IMR-90 (cell line): ENCODE measurements at regions not wholly inside any gene's neighbourhood (a gene's known extent, or its start where the extent isn't known, plus 50 kb on each side); places are given as distances from the start of the nearest gene placed in this dataset.

ENCODE experiments used
- ATAC-seq: fragments of 200-7000 bp; cut with Tn5 transposase; 2 replicates; pipeline ENCODE4 v1.9.1; 2020; ENCODE audit warnings: low read depth, mild to moderate bottlenecking, moderate library complexity
- BruUV-seq: library from RNA; stranded (reverse); fragments of 400-500 nt; replicated peaks from 2 replicates; lab custom pipeline; 2021; lab: Mats Ljungman, UMichigan
- CTCF ChIA-PET: fragments of 300-600 bp; formaldehyde crosslinking; extraction: SDS; loops from one replicate; lab custom pipeline; 2021; ENCODE audit warnings: antibody characterized with exemption; lab: Yijun Ruan, JAX
- POLR2A ChIA-PET: fragments of 300-600 bp; sonication (Branson Sonifier 250); formaldehyde crosslinking; loops from one replicate; lab custom pipeline; 2022; ENCODE audit warnings: antibody characterized with exemption; ENCODE audit not compliant: unreplicated experiment; lab: Charles Lee
- DNase-seq: peaks from one replicate; pipeline ENCODE4 v3.0.0; 2013
- H2AFZ ChIP-seq: replicated peaks from 2 replicates; pipeline ENCODE3; 2013; ENCODE audit warnings: low read length, mild to moderate bottlenecking; ENCODE audit not compliant: poor library complexity
- H2AK5ac ChIP-seq: 2 replicates; pipeline ENCODE4 v1.6.1; 2013; ENCODE audit warnings: low read depth, low read length, inconsistent platforms
- H2AK9ac ChIP-seq: replicated peaks from 2 replicates; pipeline ENCODE3; 2013; ENCODE audit warnings: mild to moderate bottlenecking, low read depth, low read length, moderate library complexity; ENCODE audit not compliant: poor library complexity
- H2BK120ac ChIP-seq: 2 replicates; pipeline ENCODE4 v1.6.1; 2013; ENCODE audit warnings: low read depth, low read length, inconsistent platforms
- H2BK15ac ChIP-seq: 3 replicates; pipeline ENCODE4 v1.6.1; 2013; ENCODE audit warnings: low read depth, low read length, inconsistent platforms
- H2BK20ac ChIP-seq: 2 replicates; pipeline ENCODE4 v1.6.1; 2013; ENCODE audit warnings: low read depth, mild to moderate bottlenecking, inconsistent platforms, low read length, moderate library complexity
- H2BK5ac ChIP-seq: 2 replicates; pipeline ENCODE4 v1.6.1; 2013; ENCODE audit warnings: mild to moderate bottlenecking, low read depth, low read length, inconsistent platforms; ENCODE audit not compliant: poor library complexity, severe bottlenecking
- H3K14ac ChIP-seq: replicated peaks from 2 replicates; pipeline ENCODE4 v1.6.1; 2013; ENCODE audit warnings: low read depth, low read length, inconsistent platforms
- H3K18ac ChIP-seq: 2 replicates; pipeline ENCODE4 v1.6.1; 2013; ENCODE audit warnings: low read depth, low read length, control low read depth
- H3K23ac ChIP-seq: 2 replicates; pipeline ENCODE4 v1.6.1; 2013; ENCODE audit warnings: low read depth, low read length, inconsistent platforms
- H3K27ac ChIP-seq: 2 replicates; pipeline ENCODE4 v1.5.1; 2013; ENCODE audit warnings: mild to moderate bottlenecking, control low read depth, low read length; ENCODE audit not compliant: insufficient read depth
- H3K27me3 ChIP-seq: 2 replicates; pipeline ENCODE4 v1.6.1; 2013; ENCODE audit warnings: low read length; ENCODE audit not compliant: control insufficient read depth, insufficient read depth
- H3K36me3 ChIP-seq: 2 replicates; pipeline ENCODE4 v1.6.1; 2013; ENCODE audit warnings: low read length, mixed read lengths; ENCODE audit not compliant: control insufficient read depth, insufficient read depth
- H3K4ac ChIP-seq: 2 replicates; pipeline ENCODE4 v1.6.1; 2013; ENCODE audit warnings: low read depth, low read length, inconsistent platforms
- H3K4me1 ChIP-seq: 2 replicates; pipeline ENCODE4 v1.6.1; 2013; ENCODE audit warnings: low read length, mixed read lengths; ENCODE audit not compliant: control insufficient read depth, insufficient read depth
- H3K4me2 ChIP-seq: 2 replicates; pipeline ENCODE4 v1.6.1; 2013; ENCODE audit warnings: low read depth, mild to moderate bottlenecking, control low read depth, low read length, moderate library complexity
- H3K4me3 ChIP-seq: 2 replicates; pipeline ENCODE4 v1.5.1; 2013; ENCODE audit warnings: low read depth, mild to moderate bottlenecking, control low read depth, low read length, moderate library complexity; ENCODE audit not compliant: insufficient read depth
- H3K56ac ChIP-seq: 2 replicates; pipeline ENCODE4 v1.6.1; 2013; ENCODE audit warnings: low read length, inconsistent platforms; ENCODE audit not compliant: insufficient read depth; ENCODE audit errors: extremely low read depth
- H3K79me1 ChIP-seq, 2 experiments: 2 replicates each; pipeline ENCODE4 v1.6.1; 2013; ENCODE audit warnings: low read length in 2 of 2, inconsistent platforms in 1 of 2, low read depth in 1 of 2
- H3K9ac ChIP-seq: 2 replicates; pipeline ENCODE4 v1.6.1; 2013; ENCODE audit warnings: low read depth, low read length, control low read depth
- H3K9me1 ChIP-seq: 2 replicates; pipeline ENCODE4 v1.6.1; 2013; ENCODE audit warnings: low read length, inconsistent platforms; ENCODE audit not compliant: insufficient read depth
- H3K9me3 ChIP-seq: 2 replicates; pipeline ENCODE4 v1.6.1; 2013; ENCODE audit warnings: low read length; ENCODE audit not compliant: control insufficient read depth, insufficient read depth
- H4K20me1 ChIP-seq: 2 replicates; pipeline ENCODE4 v1.6.1; 2013; ENCODE audit warnings: low read length, inconsistent platforms; ENCODE audit not compliant: insufficient read depth
- H4K5ac ChIP-seq: 2 replicates; pipeline ENCODE4 v1.6.1; 2013; ENCODE audit warnings: mild to moderate bottlenecking, low read depth, low read length, control low read depth
- H4K8ac ChIP-seq, 2 experiments: 2 replicates each; pipeline ENCODE4 v1.6.1; 2013; ENCODE audit warnings: low read depth in 2 of 2, low read length in 2 of 2, control low read depth in 1 of 2, inconsistent platforms in 1 of 2
- H4K91ac ChIP-seq: 2 replicates; pipeline ENCODE4 v1.6.1; 2013; ENCODE audit warnings: low read depth, low read length, inconsistent platforms; ENCODE audit not compliant: insufficient read depth
- CEBPB ChIP-seq: IDR thresholded peaks from 2 replicates; pipeline ENCODE4 v1.6.1; 2012; ENCODE audit warnings: low read depth, low read length, improper control_type of control experiment
- CHD1 ChIP-seq: IDR thresholded peaks from 2 replicates; pipeline ENCODE4 v1.6.1; 2012; ENCODE audit warnings: low read depth, low read length, improper control_type of control experiment
- FOS ChIP-seq: fragments of 150-350 bp; IDR thresholded peaks from 2 replicates; pipeline ENCODE4 v1.6.1; 2016; ENCODE audit warnings: low read depth, low read length
- MAFK ChIP-seq: IDR thresholded peaks from 2 replicates; pipeline ENCODE4 v1.6.1; 2012; ENCODE audit warnings: low read depth, low read length, improper control_type of control experiment
- MAZ ChIP-seq: IDR thresholded peaks from 2 replicates; pipeline ENCODE4 v1.6.1; 2012; ENCODE audit warnings: low read depth, mild to moderate bottlenecking, low read length, improper control_type of control experiment, moderate library complexity, borderline replicate concordance
- MXI1 ChIP-seq: IDR thresholded peaks from 2 replicates; pipeline ENCODE4 v1.6.1; 2012; ENCODE audit warnings: low read depth, mild to moderate bottlenecking, low read length, moderate library complexity, borderline replicate concordance
- NFE2L2 ChIP-seq: fragments of 150-350 bp; IDR thresholded peaks from 2 replicates; pipeline ENCODE4 v1.6.1; 2016; ENCODE audit warnings: low read depth, mild to moderate bottlenecking, low read length
- POLR2A ChIP-seq: IDR thresholded peaks from 2 replicates; pipeline ENCODE4 v1.6.1; 2012; ENCODE audit warnings: mild to moderate bottlenecking, low read depth, low read length
- SMC3 ChIP-seq: fragments of 150-350 bp; IDR thresholded peaks from 2 replicates; pipeline ENCODE4 v1.6.1; 2016; ENCODE audit warnings: low read depth, mild to moderate bottlenecking, antibody characterized with exemption, low read length, moderate library complexity
- WGBS, 2 experiments: methylation state at CpG; one replicate each; pipeline versions ENCODE4 v1.1.5 to v1.1.7; 2013; ENCODE audit warnings: missing lambda C conversion rate in 2 of 2; ENCODE audit not compliant: insufficient read length in 1 of 2; ENCODE audit errors: extremely low coverage in 2 of 2; 5-methylcytosine and 5-hydroxymethylcytosine counted together
- dilution Hi-C: fragments of 300-500 bp; cut with HindIII; formaldehyde crosslinking; loops from one replicate; pipeline ENCODE4 v1.14.3; 2018; ENCODE audit warnings: low sequenced_read_pairs; ENCODE audit not compliant: unreplicated experiment
- in situ Hi-C: fragments of 300-500 bp; cut with MboI; formaldehyde crosslinking; loops from 3 replicates; pipeline ENCODE4 v1.14.3; 2019; ENCODE audit warnings: low sequenced_read_pairs, inconsistent platforms, mixed read lengths
- intact Hi-C: fragments of 100-400 bp; cut with micrococcal nuclease; formaldehyde crosslinking; loops from 2 replicates; pipeline ENCODE4 v1.10.0; 2022
- TF ChIP-seq, protein P1 (sequence below): conservative IDR thresholded peaks from 2 replicates; pipeline ENCODE4 v1.5.1; 2012; ENCODE audit warnings: mild to moderate bottlenecking, low read depth, low read length, improper control_type of control experiment
- TF ChIP-seq, protein P2 (sequence below): fragments of 150-350 bp; IDR thresholded peaks from 2 replicates; pipeline ENCODE4 v1.6.1; 2016; ENCODE audit warnings: low read depth, mild to moderate bottlenecking, low read length, moderate library complexity, borderline replicate concordance

DNA sequence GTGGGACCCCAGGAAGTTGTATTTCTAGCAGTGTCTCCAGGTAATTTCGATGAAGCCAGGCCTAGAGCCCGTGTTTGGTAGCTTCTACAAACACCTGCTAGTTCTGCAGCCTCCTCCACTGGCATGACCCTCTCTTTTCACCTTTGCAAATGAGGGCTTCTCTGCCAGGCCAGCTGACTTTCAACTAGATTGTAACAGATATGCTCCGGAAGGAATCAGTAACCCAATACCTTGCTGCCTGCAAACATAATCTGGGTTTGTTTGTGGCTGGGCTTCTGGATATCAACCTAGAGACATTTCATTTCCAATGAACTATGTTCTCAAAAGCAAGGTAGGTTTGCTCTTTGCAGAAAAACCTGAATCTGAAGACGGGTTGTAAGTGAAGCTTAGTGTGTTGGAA, 354.8 kb downstream of the DMRT2 start:
- Histone ChIP-seq H3K56ac (no peak overlapping the region), H2AK9ac (no peak overlapping the region), H4K5ac (no peak overlapping the region), H3K4me1 (no peaks in the 10 kb centered on the region), H3K27ac (no peak overlapping the region), H2BK120ac (no peak overlapping the region), H3K27me3 (no peaks in the 10 kb centered on the region), H3K4ac (no peak overlapping the region), H3K18ac (no peak overlapping the region), H2AFZ (no peak overlapping the region), H3K9me3 (peaks cover 13% of the 10 kb centered on the region), H3K9me1 (no peaks in the 10 kb centered on the region), H3K79me1 (no peaks in the 10 kb centered on the region), H2BK15ac (no peak overlapping the region), H3K4me2 (no peak overlapping the region), H2BK20ac (no peak overlapping the region), H3K36me3 (no peaks in the 10 kb centered on the region), H3K23ac (no peak overlapping the region), H4K20me1 (no peaks in the 10 kb centered on the region), H3K4me3 (no peak overlapping the region), H4K8ac (no peak overlapping the region), H3K14ac (no peak overlapping the region), H4K91ac (no peak overlapping the region), H3K9ac (no peak overlapping the region), H2BK5ac (no peak overlapping the region), H2AK5ac (no peak overlapping the region)
- dilution Hi-C loops: no loop called here
- no peak for DNase-seq
- no peak for ATAC-seq
- in situ Hi-C loops: no loop called here
- no peak for TF ChIP-seq MAFK
- TF ChIP-seq, protein P1, sequence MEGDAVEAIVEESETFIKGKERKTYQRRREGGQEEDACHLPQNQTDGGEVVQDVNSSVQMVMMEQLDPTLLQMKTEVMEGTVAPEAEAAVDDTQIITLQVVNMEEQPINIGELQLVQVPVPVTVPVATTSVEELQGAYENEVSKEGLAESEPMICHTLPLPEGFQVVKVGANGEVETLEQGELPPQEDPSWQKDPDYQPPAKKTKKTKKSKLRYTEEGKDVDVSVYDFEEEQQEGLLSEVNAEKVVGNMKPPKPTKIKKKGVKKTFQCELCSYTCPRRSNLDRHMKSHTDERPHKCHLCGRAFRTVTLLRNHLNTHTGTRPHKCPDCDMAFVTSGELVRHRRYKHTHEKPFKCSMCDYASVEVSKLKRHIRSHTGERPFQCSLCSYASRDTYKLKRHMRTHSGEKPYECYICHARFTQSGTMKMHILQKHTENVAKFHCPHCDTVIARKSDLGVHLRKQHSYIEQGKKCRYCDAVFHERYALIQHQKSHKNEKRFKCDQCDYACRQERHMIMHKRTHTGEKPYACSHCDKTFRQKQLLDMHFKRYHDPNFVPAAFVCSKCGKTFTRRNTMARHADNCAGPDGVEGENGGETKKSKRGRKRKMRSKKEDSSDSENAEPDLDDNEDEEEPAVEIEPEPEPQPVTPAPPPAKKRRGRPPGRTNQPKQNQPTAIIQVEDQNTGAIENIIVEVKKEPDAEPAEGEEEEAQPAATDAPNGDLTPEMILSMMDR: no peak
- TF ChIP-seq NFE2L2: no peak
- no peak for TF ChIP-seq MXI1
- TF ChIP-seq MAZ: no peak
- no peak for TF ChIP-seq CEBPB
- TF ChIP-seq, protein P2, sequence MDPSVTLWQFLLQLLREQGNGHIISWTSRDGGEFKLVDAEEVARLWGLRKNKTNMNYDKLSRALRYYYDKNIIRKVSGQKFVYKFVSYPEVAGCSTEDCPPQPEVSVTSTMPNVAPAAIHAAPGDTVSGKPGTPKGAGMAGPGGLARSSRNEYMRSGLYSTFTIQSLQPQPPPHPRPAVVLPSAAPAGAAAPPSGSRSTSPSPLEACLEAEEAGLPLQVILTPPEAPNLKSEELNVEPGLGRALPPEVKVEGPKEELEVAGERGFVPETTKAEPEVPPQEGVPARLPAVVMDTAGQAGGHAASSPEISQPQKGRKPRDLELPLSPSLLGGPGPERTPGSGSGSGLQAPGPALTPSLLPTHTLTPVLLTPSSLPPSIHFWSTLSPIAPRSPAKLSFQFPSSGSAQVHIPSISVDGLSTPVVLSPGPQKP: no peak
- no peak for TF ChIP-seq POLR2A
- no peak for TF ChIP-seq FOS
- TF ChIP-seq CHD1: no peak
- TF ChIP-seq SMC3: no peak
- BruUV-seq: no TSS peak
- intact Hi-C loops: no loop called here
- ChIA-PET POLR2A (no interaction called here), CTCF (no interaction called here)
- WGBS, 2 experiments: no CpG with 5 or more reads among the region's 4 CpGs
